ENCODE measurements at regions not wholly inside any gene's neighbourhood (a gene's known extent, or its start where the extent isn't known, plus 50 kb on each side); places are given as distances from the start of the nearest gene placed in this dataset.
"Not testable (repeated sequence)": the region's sequence is repeated elsewhere in the genome, so short reads cannot be mapped to it uniquely, and the experiment has no call there.

- DNase-seq (ENCODE audit: low read depth, low spot score) (no peak), ATAC-seq (no peak)
- no peaks in the 10 kb centered on the region for H3K79me2 ChIP-seq (ENCODE audit: insufficient read depth, low read length)
- TF ChIP-seq EZH2 (IDR thresholded peaks at IDR 0.05) (no peak), RAD21 (IDR thresholded peaks at IDR 0.05; ENCODE audit: low read depth) (no peak), CEBPB (IDR thresholded peaks at IDR 0.05; ENCODE audit: low read depth) (no peak), REST (IDR thresholded peaks at IDR 0.05; ENCODE audit: low read depth) (no peak), YY1 (IDR thresholded peaks at IDR 0.05; ENCODE audit: extremely low read depth, insufficient replicate concordance, low read depth, low read length) (no peak), MAX (IDR thresholded peaks at IDR 0.05) (no peak), SRF (IDR thresholded peaks at IDR 0.05; ENCODE audit: low read depth) (no peak), EZH2phosphoT487 (IDR thresholded peaks at IDR 0.05; ENCODE audit: borderline replicate concordance) (no peak), SP1 (IDR thresholded peaks at IDR 0.05; ENCODE audit: low read depth) (no peak), ELF1 (IDR thresholded peaks at IDR 0.05; ENCODE audit: borderline replicate concordance, low read depth) (no peak), TCF7L2 (IDR thresholded peaks at IDR 0.05; ENCODE audit: borderline replicate concordance, extremely low read depth, insufficient read depth, insufficient read length) (no peak), JUND (IDR thresholded peaks at IDR 0.05) (no peak)
- no peak overlapping the region for H3K27ac ChIP-seq (ENCODE audit: low read depth, low read length)
- no peak overlapping the region for H3K4me2 ChIP-seq (ENCODE audit: low read length)
- no peak overlapping the region for H2AFZ ChIP-seq (ENCODE audit: low read depth, low read length, poor library complexity, severe bottlenecking)
- POLR2A ChIA-PET: no interaction called here
- RAD21 ChIA-PET (ENCODE audit: low non-redundant PET in 1 of 2, low total read pairs in 2 of 2, uncharacterized antibody in 2 of 2, unreplicated experiment in 2 of 2): no interaction called here
- H3K27me3 ChIP-seq (ENCODE audit: insufficient read depth, low read length): no peaks in the 10 kb centered on the region
- CTCF ChIA-PET: no interaction called here
- no peaks in the 10 kb centered on the region for H3K36me3 ChIP-seq (ENCODE audit: control insufficient read depth in 1 of 2, insufficient read depth in 2 of 2, low read length in 2 of 2)
- BruUV-seq (replicated peaks): no TSS peak
- H3K4me3 ChIP-seq (replicated peaks in 1 of 2; ENCODE audit: low read depth in 1 of 2, low read length in 2 of 2): no peak overlapping the region
- intact Hi-C loops (cut with micrococcal nuclease): no loop called here
- H3K9me3 ChIP-seq (ENCODE audit: control insufficient read depth in 1 of 2, insufficient read depth in 1 of 2, low read depth in 1 of 2, low read length in 2 of 2): no peaks in the 10 kb centered on the region
- no peaks in the 10 kb centered on the region for H3K9me2 ChIP-seq (ENCODE audit: insufficient read depth)
- H3K9ac ChIP-seq (ENCODE audit: low read length): no peak overlapping the region
- H3K4me1 ChIP-seq (ENCODE audit: control insufficient read depth in 1 of 2, insufficient read depth in 2 of 2, low read length in 2 of 2): no peaks in the 10 kb centered on the region
- no peaks in the 10 kb centered on the region for H4K20me1 ChIP-seq (ENCODE audit: insufficient read depth)
Observed at GRCh38 chr11:29051935-29052334, 943.7 kb downstream of the METTL15 start.

GRCh38 chr11:29050962-29051361, 942.8 kb downstream of the METTL15 start:
- intact Hi-C loops (cut with micrococcal nuclease); H3K4me1 ChIP-seq (ENCODE audit: control insufficient read depth in 1 of 2, insufficient read depth in 2 of 2, low read length in 2 of 2); H3K9me2 ChIP-seq (ENCODE audit: insufficient read depth); DNase-seq (ENCODE audit: low read depth, low spot score); POLR2A ChIA-PET; H3K79me2 ChIP-seq (ENCODE audit: insufficient read depth, low read length); H3K9ac ChIP-seq (ENCODE audit: low read length); H3K27me3 ChIP-seq (ENCODE audit: insufficient read depth, low read length); H3K36me3 ChIP-seq (ENCODE audit: control insufficient read depth in 1 of 2, insufficient read depth in 2 of 2, low read length in 2 of 2); H3K4me3 ChIP-seq (replicated peaks in 1 of 2; ENCODE audit: low read depth in 1 of 2, low read length in 2 of 2); H4K20me1 ChIP-seq (ENCODE audit: insufficient read depth); ATAC-seq; H3K27ac ChIP-seq (ENCODE audit: low read depth, low read length); H2AFZ ChIP-seq (ENCODE audit: low read depth, low read length, poor library complexity, severe bottlenecking); H3K4me2 ChIP-seq (ENCODE audit: low read length); H3K9me3 ChIP-seq (ENCODE audit: control insufficient read depth in 1 of 2, insufficient read depth in 1 of 2, low read depth in 1 of 2, low read length in 2 of 2); RAD21 ChIA-PET (ENCODE audit: low non-redundant PET in 1 of 2, low total read pairs in 2 of 2, uncharacterized antibody in 2 of 2, unreplicated experiment in 2 of 2); CTCF ChIA-PET; BruUV-seq (replicated peaks): not testable (repeated sequence)
